ENCODE measurements at regions not wholly inside any gene's neighbourhood (a gene's known extent, or its start where the extent isn't known, plus 50 kb on each side); places are given as distances from the start of the nearest gene placed in this dataset.

- no peak for DNase-seq
Measured at GRCh38 chr13:68358294-68358705, 1128.2 kb upstream of the PCDH9 start.

DNA sequence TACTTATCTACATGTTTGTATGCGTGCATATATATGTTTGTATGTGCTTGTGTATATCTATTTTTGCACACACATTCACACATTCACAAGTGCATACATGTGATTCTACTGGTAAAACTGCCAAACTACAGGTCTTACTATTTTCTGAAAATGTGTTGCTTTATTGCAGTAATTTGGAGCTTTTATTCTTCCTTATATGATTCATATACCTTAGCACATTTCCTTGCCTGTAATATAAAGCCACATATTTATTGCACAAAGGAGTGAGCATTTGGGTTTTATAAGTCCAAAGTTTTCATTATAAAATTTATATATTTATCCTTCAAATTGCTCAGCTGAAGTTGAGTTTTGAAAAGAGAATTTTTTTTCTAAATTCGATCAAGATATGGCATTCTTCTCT lies 1120.4 kb upstream of the PCDH9 start:
- Histone ChIP-seq H3K4me1 (ENCODE audit: control insufficient read depth in 1 of 2, insufficient read depth in 2 of 2, low read length in 2 of 2) (no peaks in the 10 kb centered on the region), H3K4me3 (ENCODE audit: low read length in 2 of 2) (no peak overlapping the region), H3K27me3 (ENCODE audit: control insufficient read depth in 1 of 2, insufficient read depth in 2 of 2, low read length in 1 of 2) (no peaks in the 10 kb centered on the region), H3K9me3 (ENCODE audit: control insufficient read depth, low read length) (no peaks in the 10 kb centered on the region), H3K27ac (ENCODE audit: low read depth in 1 of 2, low read length in 2 of 2) (no peak overlapping the region), H3K36me3 (ENCODE audit: control insufficient read depth in 1 of 2, insufficient read depth in 2 of 2, low read length in 1 of 2) (no peaks in the 10 kb centered on the region)
- 75 to 85% methylated on average over 2 of the region's 2 CpGs for WGBS, 2 donors
- DNase-seq (no peak), ATAC-seq (ENCODE audit: low FRiP score) (no peak)
- intact Hi-C loops (cut with DNase I): no loop called here

More at GRCh38 chr13:68358294-68358705, 1128.2 kb upstream of the PCDH9 start:
- intact Hi-C loops (cut with DNase I): no loop called here
- WGBS, 2 donors: 39 to 40% methylated on average over 2 of the region's 2 CpGs
- no peaks in the 10 kb centered on the region for H3K9me3 ChIP-seq (ENCODE audit: control insufficient read depth, low read length)
- H3K27ac ChIP-seq (ENCODE audit: low read depth in 1 of 2, low read length in 2 of 2): no peak overlapping the region
- H3K36me3 ChIP-seq (ENCODE audit: control insufficient read depth in 1 of 2, insufficient read depth in 2 of 2, low read length in 1 of 2): no peaks in the 10 kb centered on the region
- H3K4me3 ChIP-seq (ENCODE audit: low read length in 2 of 2): no peak overlapping the region
- H3K4me1 ChIP-seq (ENCODE audit: control insufficient read depth in 1 of 2, insufficient read depth in 2 of 2, low read length in 2 of 2): no peaks in the 10 kb centered on the region
- H3K27me3 ChIP-seq (ENCODE audit: control insufficient read depth in 1 of 2, insufficient read depth in 2 of 2, low read length in 1 of 2): no peaks in the 10 kb centered on the region
- ATAC-seq (ENCODE audit: low FRiP score): no peak

DNA sequence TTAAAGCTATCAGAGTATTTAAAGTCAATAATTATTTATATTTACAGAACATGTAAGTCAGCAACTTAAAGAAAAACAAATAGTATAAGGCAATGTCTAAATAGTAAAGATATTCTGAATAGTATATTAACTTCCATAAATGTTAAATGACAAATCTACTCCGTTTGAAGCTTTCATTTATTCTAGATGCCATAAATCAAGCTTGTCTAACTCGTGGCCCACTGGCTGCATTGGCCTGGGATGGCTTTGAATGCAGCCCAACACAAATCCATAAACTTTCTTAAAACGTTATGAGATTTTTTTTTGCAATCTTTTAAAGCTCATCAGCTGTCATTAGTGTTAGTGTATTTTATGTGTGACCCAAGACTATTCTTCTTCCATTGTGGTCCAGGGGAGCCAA lies 1117.1 kb upstream of the PCDH9 start:
- WGBS, 2 donors: 8 to 18% methylated on average over 3 of the region's 3 CpGs
- ATAC-seq (ENCODE audit: low FRiP score) (no peak), DNase-seq (no peak)
- Histone ChIP-seq H3K9me3 (ENCODE audit: control insufficient read depth, low read length) (no peaks in the 10 kb centered on the region), H3K27me3 (ENCODE audit: control insufficient read depth in 1 of 2, insufficient read depth in 2 of 2, low read length in 1 of 2) (no peaks in the 10 kb centered on the region), H3K4me1 (ENCODE audit: control insufficient read depth in 1 of 2, insufficient read depth in 2 of 2, low read length in 2 of 2) (no peaks in the 10 kb centered on the region), H3K4me3 (ENCODE audit: low read length in 2 of 2) (no peak overlapping the region), H3K36me3 (ENCODE audit: control insufficient read depth in 1 of 2, insufficient read depth in 2 of 2, low read length in 1 of 2) (no peaks in the 10 kb centered on the region), H3K27ac (ENCODE audit: low read depth in 1 of 2, low read length in 2 of 2) (no peak overlapping the region)
- intact Hi-C loops (cut with DNase I): no loop called here

- intact Hi-C loops (cut with DNase I): no loop called here
- no peaks in the 10 kb centered on the region for H3K4me1 ChIP-seq (ENCODE audit: control insufficient read depth in 1 of 2, insufficient read depth in 2 of 2, low read length in 2 of 2)
- no peak overlapping the region for H3K27ac ChIP-seq (ENCODE audit: low read depth in 1 of 2, low read length in 2 of 2)
- no peaks in the 10 kb centered on the region for H3K9me3 ChIP-seq (ENCODE audit: control insufficient read depth, low read length)
- 72 to 83% methylated on average over 1 of the region's 1 CpG for WGBS, 2 donors
- H3K36me3 ChIP-seq (ENCODE audit: control insufficient read depth in 1 of 2, insufficient read depth in 2 of 2, low read length in 1 of 2): no peaks in the 10 kb centered on the region
- ATAC-seq (ENCODE audit: low FRiP score) (no peak), DNase-seq (no peak)
- H3K27me3 ChIP-seq (ENCODE audit: control insufficient read depth in 1 of 2, insufficient read depth in 2 of 2, low read length in 1 of 2): no peaks in the 10 kb centered on the region
- no peak overlapping the region for H3K4me3 ChIP-seq (ENCODE audit: low read length in 2 of 2)
Measured at GRCh38 chr13:68345963-68346531, 1115.9 kb upstream of the PCDH9 start.

- Histone ChIP-seq H3K36me3 (ENCODE audit: control insufficient read depth in 1 of 2, insufficient read depth in 2 of 2, low read length in 1 of 2) (no peaks in the 10 kb centered on the region), H3K27ac (ENCODE audit: low read depth in 1 of 2, low read length in 2 of 2) (no peak overlapping the region), H3K9me3 (ENCODE audit: control insufficient read depth, low read length) (peaks cover 2% of the 10 kb centered on the region), H3K4me3 (ENCODE audit: low read length in 2 of 2) (no peak overlapping the region), H3K4me1 (ENCODE audit: control insufficient read depth in 1 of 2, insufficient read depth in 2 of 2, low read length in 2 of 2) (no peaks in the 10 kb centered on the region), H3K27me3 (ENCODE audit: control insufficient read depth in 1 of 2, insufficient read depth in 2 of 2, low read length in 1 of 2) (no peaks in the 10 kb centered on the region)
- WGBS, 2 donors: 80 to 86% methylated on average over 2 of the region's 2 CpGs
- ATAC-seq (ENCODE audit: low FRiP score) (no peak), DNase-seq (no peak)
- intact Hi-C loops (cut with DNase I): no loop called here
Measured at GRCh38 chr13:68323124-68323523, 1093.0 kb upstream of the PCDH9 start.

- intact Hi-C loops (cut with DNase I): no loop called here
- Histone ChIP-seq H3K36me3 (ENCODE audit: control insufficient read depth in 1 of 2, insufficient read depth in 2 of 2, low read length in 1 of 2) (no peaks in the 10 kb centered on the region), H3K27me3 (ENCODE audit: control insufficient read depth in 1 of 2, insufficient read depth in 2 of 2, low read length in 1 of 2) (no peaks in the 10 kb centered on the region), H3K9me3 (ENCODE audit: control insufficient read depth, low read length) (peaks cover 2% of the 10 kb centered on the region), H3K4me1 (ENCODE audit: control insufficient read depth in 1 of 2, insufficient read depth in 2 of 2, low read length in 2 of 2) (no peaks in the 10 kb centered on the region), H3K4me3 (ENCODE audit: low read length in 2 of 2) (no peak overlapping the region), H3K27ac (ENCODE audit: low read depth in 1 of 2, low read length in 2 of 2) (no peak overlapping the region)
- ATAC-seq (ENCODE audit: low FRiP score): no peak
- 28% methylated on average over 2 of the region's 2 CpGs for WGBS, 2 donors
- no peak for DNase-seq
Measured at GRCh38 chr13:68319384-68319783, 1089.2 kb upstream of the PCDH9 start.

DNA sequence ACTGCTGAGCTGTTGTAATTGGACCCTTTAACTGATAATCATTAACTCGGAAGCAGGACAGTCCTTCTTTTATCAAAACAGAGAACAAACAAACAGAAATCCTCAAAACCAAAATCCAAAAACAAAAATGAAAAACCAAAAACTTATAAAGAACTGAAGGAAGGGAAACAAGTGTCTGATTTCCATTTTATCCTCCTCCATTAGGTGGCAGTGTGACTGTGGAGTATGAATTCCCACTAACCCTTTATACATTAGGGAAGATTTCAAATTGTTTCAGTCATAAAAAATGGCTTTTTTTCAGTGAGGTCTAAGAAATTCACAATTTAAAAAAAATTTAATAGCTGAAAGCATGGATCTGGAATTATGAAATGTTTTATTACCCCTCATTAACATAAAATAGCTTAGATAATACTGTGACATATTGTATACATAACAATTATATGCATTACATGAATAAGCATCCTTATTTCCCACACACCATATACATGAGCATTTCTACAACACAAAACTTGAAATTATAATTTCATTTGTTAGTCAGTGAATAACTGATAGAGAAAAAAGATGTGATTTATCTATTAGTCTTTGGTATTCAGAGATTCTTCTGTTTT lies 1074.3 kb upstream of the PCDH9 start:
- DNase-seq (no peak), ATAC-seq (ENCODE audit: low FRiP score) (no peak)
- Histone ChIP-seq H3K27ac (ENCODE audit: low read depth in 1 of 2, low read length in 2 of 2) (no peak overlapping the region), H3K4me1 (ENCODE audit: control insufficient read depth in 1 of 2, insufficient read depth in 2 of 2, low read length in 2 of 2) (no peaks in the 10 kb centered on the region), H3K9me3 (ENCODE audit: control insufficient read depth, low read length) (no peaks in the 10 kb centered on the region), H3K4me3 (ENCODE audit: low read length in 2 of 2) (no peak overlapping the region), H3K27me3 (ENCODE audit: control insufficient read depth in 1 of 2, insufficient read depth in 2 of 2, low read length in 1 of 2) (no peaks in the 10 kb centered on the region), H3K36me3 (ENCODE audit: control insufficient read depth in 1 of 2, insufficient read depth in 2 of 2, low read length in 1 of 2) (no peaks in the 10 kb centered on the region)
- intact Hi-C loops (cut with DNase I): no loop called here
- 10 to 17% methylated on average over 1 of the region's 1 CpG for WGBS, 2 donors

- Histone ChIP-seq H3K9me3 (ENCODE audit: control insufficient read depth, low read length) (no peaks in the 10 kb centered on the region), H3K4me3 (ENCODE audit: low read length in 2 of 2) (no peak overlapping the region), H3K27me3 (ENCODE audit: control insufficient read depth in 1 of 2, insufficient read depth in 2 of 2, low read length in 1 of 2) (no peaks in the 10 kb centered on the region), H3K27ac (ENCODE audit: low read depth in 1 of 2, low read length in 2 of 2) (no peak overlapping the region), H3K4me1 (ENCODE audit: control insufficient read depth in 1 of 2, insufficient read depth in 2 of 2, low read length in 2 of 2) (no peaks in the 10 kb centered on the region), H3K36me3 (ENCODE audit: control insufficient read depth in 1 of 2, insufficient read depth in 2 of 2, low read length in 1 of 2) (no peaks in the 10 kb centered on the region)
- intact Hi-C loops (cut with DNase I): no loop called here
- DNase-seq (no peak), ATAC-seq (ENCODE audit: low FRiP score) (no peak)
Measured at GRCh38 chr13:68293631-68294030, 1063.5 kb upstream of the PCDH9 start.

DNA sequence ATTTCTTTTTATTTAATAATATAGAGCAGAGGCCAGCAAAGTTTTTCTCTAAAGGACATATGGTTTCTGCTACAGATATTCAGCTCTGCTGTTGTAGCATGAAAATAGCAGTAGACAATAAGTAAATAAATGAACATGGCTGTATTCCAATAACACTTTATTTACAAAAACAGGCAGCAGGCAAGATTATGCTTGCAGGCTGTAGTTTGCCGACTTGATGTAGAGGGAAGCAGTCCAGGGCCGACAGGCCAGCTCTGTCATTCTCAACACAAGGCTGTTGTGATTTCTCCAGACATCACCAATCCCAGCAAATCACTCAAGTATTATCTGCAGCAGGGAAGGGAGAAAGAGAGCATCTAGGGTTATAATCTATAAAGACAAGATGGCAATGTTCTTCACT lies 1062.5 kb upstream of the PCDH9 start:
- Histone ChIP-seq H3K4me3 (ENCODE audit: low read length in 2 of 2) (no peak overlapping the region), H3K36me3 (ENCODE audit: control insufficient read depth in 1 of 2, insufficient read depth in 2 of 2, low read length in 1 of 2) (no peaks in the 10 kb centered on the region), H3K9me3 (ENCODE audit: control insufficient read depth, low read length) (no peaks in the 10 kb centered on the region), H3K27me3 (ENCODE audit: control insufficient read depth in 1 of 2, insufficient read depth in 2 of 2, low read length in 1 of 2) (no peaks in the 10 kb centered on the region), H3K27ac (ENCODE audit: low read depth in 1 of 2, low read length in 2 of 2) (no peak overlapping the region), H3K4me1 (ENCODE audit: control insufficient read depth in 1 of 2, insufficient read depth in 2 of 2, low read length in 2 of 2) (no peaks in the 10 kb centered on the region)
- WGBS, 2 donors: 49 to 56% methylated on average over 2 of the region's 2 CpGs
- no peak for ATAC-seq (ENCODE audit: low FRiP score)
- intact Hi-C loops (cut with DNase I): no loop called here
- no peak for DNase-seq

Data from aorta (tissue), 5 donors.